OCI-LY1 (cell line): ENCODE measurements at regions not wholly inside any gene's neighbourhood (a gene's known extent, or its start where the extent isn't known, plus 50 kb on each side); places are given as distances from the start of the nearest gene placed in this dataset.

Experiments
- EZH2 ChIP-seq: fragments of 200-600 bp; sonication (generic), shearing (Covaris generic); IDR thresholded peaks from 2 replicates; pipeline ENCODE4 v1.8.0; 2017; ENCODE audit warnings: borderline replicate concordance, mixed run types, mild to moderate bottlenecking, antibody characterized with exemption, low read length, moderate library complexity, mixed read lengths
- TF ChIP-seq, protein P1 (sequence below): fragments of 200-600 bp; sonication (generic), shearing (Covaris generic); IDR thresholded peaks from 2 replicates; pipeline ENCODE4 v1.5.1; 2017; ENCODE audit warnings: mild to moderate bottlenecking, antibody characterized with exemption, low read length, moderate library complexity, mixed read lengths

DNA sequence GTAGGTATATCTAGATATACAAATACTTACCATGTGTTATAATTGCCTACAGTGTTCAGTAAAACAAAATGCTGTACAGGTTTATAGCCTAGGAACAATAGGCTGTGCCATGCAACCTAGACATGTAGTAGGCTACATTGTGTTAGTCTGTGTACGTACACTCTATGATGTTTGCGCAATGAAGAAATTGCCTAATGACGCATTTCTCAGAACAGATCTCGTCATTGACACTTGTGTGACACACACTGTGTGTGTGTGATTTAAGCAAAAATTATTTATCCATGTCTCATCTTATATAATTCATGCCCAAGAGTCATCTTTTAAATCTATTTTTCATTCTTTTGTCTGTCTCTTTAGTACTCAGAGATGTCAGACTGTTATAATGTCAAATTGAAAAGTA is 1888.8 kb upstream of the PCDH20 start:
- TF ChIP-seq, protein P1, sequence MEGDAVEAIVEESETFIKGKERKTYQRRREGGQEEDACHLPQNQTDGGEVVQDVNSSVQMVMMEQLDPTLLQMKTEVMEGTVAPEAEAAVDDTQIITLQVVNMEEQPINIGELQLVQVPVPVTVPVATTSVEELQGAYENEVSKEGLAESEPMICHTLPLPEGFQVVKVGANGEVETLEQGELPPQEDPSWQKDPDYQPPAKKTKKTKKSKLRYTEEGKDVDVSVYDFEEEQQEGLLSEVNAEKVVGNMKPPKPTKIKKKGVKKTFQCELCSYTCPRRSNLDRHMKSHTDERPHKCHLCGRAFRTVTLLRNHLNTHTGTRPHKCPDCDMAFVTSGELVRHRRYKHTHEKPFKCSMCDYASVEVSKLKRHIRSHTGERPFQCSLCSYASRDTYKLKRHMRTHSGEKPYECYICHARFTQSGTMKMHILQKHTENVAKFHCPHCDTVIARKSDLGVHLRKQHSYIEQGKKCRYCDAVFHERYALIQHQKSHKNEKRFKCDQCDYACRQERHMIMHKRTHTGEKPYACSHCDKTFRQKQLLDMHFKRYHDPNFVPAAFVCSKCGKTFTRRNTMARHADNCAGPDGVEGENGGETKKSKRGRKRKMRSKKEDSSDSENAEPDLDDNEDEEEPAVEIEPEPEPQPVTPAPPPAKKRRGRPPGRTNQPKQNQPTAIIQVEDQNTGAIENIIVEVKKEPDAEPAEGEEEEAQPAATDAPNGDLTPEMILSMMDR: no peak
- no peak for TF ChIP-seq EZH2
